Thyroid gland (tissue), 4 donors: ENCODE measurements at regions not wholly inside any gene's neighbourhood (a gene's known extent, or its start where the extent isn't known, plus 50 kb on each side); places are given as distances from the start of the nearest gene placed in this dataset.
A peak's percentile ranks its signal among the peaks of the same experiment; 100 is the strongest.
"Not testable (repeated sequence)": the region's sequence is repeated elsewhere in the genome, so short reads cannot be mapped to it uniquely, and the experiment has no call there.

Experiments
- DNase-seq, 2 donors: peaks; one replicate each; pipeline ENCODE4 v3.0.0-alpha.2; 2019
- H3K27ac ChIP-seq, 3 donors: fragments of 200-600 bp; sonication (generic); 1 replicate in 2 of 3; 2 replicates in 1 of 3; pipeline ENCODE4 v1.5.1; 2016 to 2019; ENCODE audit warnings: mild to moderate bottlenecking in 1 of 3, moderate library complexity in 1 of 3
- H3K27me3 ChIP-seq: fragments of 200-600 bp; sonication (generic); one replicate; pipeline ENCODE4 v1.5.1; 2019
- H3K36me3 ChIP-seq, 2 donors: fragments of 200-600 bp; sonication (generic); one replicate each; pipeline ENCODE4 v1.5.1; 2016 to 2019
- H3K4me1 ChIP-seq, 2 donors: fragments of 200-600 bp; sonication (generic); one replicate each; pipeline ENCODE4 v1.5.1; 2017 to 2019
- H3K4me3 ChIP-seq, 3 donors: fragments of 200-600 bp; sonication (generic); replicated peaks in 1 of 3; 1 replicate in 2 of 3; 2 replicates in 1 of 3; pipeline ENCODE4 v1.5.1; 2016; ENCODE audit warnings: mild to moderate bottlenecking in 1 of 3
- H3K9me3 ChIP-seq: fragments of 200-600 bp; sonication (generic); one replicate; pipeline ENCODE4 v1.5.1; 2017
- POLR2A ChIP-seq, 2 donors: fragments of 450-650 bp; IDR thresholded peaks; one replicate each; pipeline ENCODE4 v1.6.1; 2017; ENCODE audit warnings: antibody characterized with exemption in 2 of 2, mild to moderate bottlenecking in 2 of 2, moderate library complexity in 1 of 2
- WGBS, 2 donors: methylation state at CpG; one replicate each; pipeline ENCODE4 v1.1.5; 2017; 5-methylcytosine and 5-hydroxymethylcytosine counted together
- intact Hi-C: fragments of 100-400 bp; cut with DNase I; formaldehyde crosslinking; loops from one replicate; pipeline ENCODE4 v1.15.1; 2023

GRCh38 chr7:73161727-73162126 is 75.9 kb upstream of the SPDYE9 start:
- H3K27me3 ChIP-seq, H3K9me3 ChIP-seq, DNase-seq, intact Hi-C loops, H3K4me3 ChIP-seq, H3K36me3 ChIP-seq, H3K4me1 ChIP-seq, H3K27ac ChIP-seq: not testable (repeated sequence)
- no CpG with 5 or more reads among the region's 4 CpGs for WGBS, 2 donors

- DNase-seq, H3K4me3 ChIP-seq, H3K27me3 ChIP-seq, H3K4me1 ChIP-seq, intact Hi-C loops, H3K36me3 ChIP-seq, H3K27ac ChIP-seq, H3K9me3 ChIP-seq: not testable (repeated sequence)
- no CpG with 5 or more reads among the region's 9 CpGs for WGBS, 2 donors
Measured at GRCh38 chr7:73157169-73157661, 71.4 kb upstream of the SPDYE9 start.

GRCh38 chr7:73156510-73157168 is 70.8 kb upstream of the SPDYE9 start:
- intact Hi-C loops, H3K4me3 ChIP-seq, H3K27ac ChIP-seq, H3K9me3 ChIP-seq, H3K36me3 ChIP-seq, H3K27me3 ChIP-seq, H3K4me1 ChIP-seq: not testable (repeated sequence)
- DNase-seq: peak; percentile 3 to 9
- 12 to 26% methylated on average over 9 of the region's 17 CpGs for WGBS, 2 donors

GRCh38 chr7:73154586-73155038 is 68.8 kb upstream of the SPDYE9 start:
- H3K27ac ChIP-seq, H3K9me3 ChIP-seq: not testable (repeated sequence)
- peak overlapping the region in 1 of 3 donors; percentile 19 for H3K4me3 ChIP-seq

GRCh38 chr7:73153921-73154585 is 68.2 kb upstream of the SPDYE9 start:
- H3K27ac ChIP-seq, H3K9me3 ChIP-seq, H3K27me3 ChIP-seq, H3K4me1 ChIP-seq, H3K36me3 ChIP-seq, intact Hi-C loops, H3K4me3 ChIP-seq: not testable (repeated sequence)
- peak; percentile 7 to 20 for DNase-seq
- 26 to 63% methylated on average over 2 to 12 of the region's 23 CpGs for WGBS, 2 donors

More at GRCh38 chr7:73154586-73155038, 68.8 kb upstream of the SPDYE9 start:
- H3K36me3 ChIP-seq, H3K4me1 ChIP-seq, intact Hi-C loops, H3K27me3 ChIP-seq: not testable (repeated sequence)
- peak in 1 of 2 donors; percentile 45 for TF ChIP-seq POLR2A (IDR thresholded peaks at IDR 0.05)
- DNase-seq: peak; percentile 79 to 87
- no CpG with 5 or more reads among the region's 48 CpGs for WGBS, 2 donors

- intact Hi-C loops, H3K27me3 ChIP-seq, H3K9me3 ChIP-seq, H3K27ac ChIP-seq, H3K4me3 ChIP-seq, DNase-seq, H3K4me1 ChIP-seq, H3K36me3 ChIP-seq: not testable (repeated sequence)
- WGBS, 2 donors: no CpG with 5 or more reads among the region's 2 CpGs
Measured at GRCh38 chr7:73148570-73148969, 62.7 kb upstream of the SPDYE9 start.

GRCh38 chr7:73147681-73148080 is 61.8 kb upstream of the SPDYE9 start:
- H3K27ac ChIP-seq, H3K4me1 ChIP-seq, H3K36me3 ChIP-seq, intact Hi-C loops, DNase-seq, H3K4me3 ChIP-seq, H3K9me3 ChIP-seq, H3K27me3 ChIP-seq: not testable (repeated sequence)
- WGBS, 2 donors: 87 to 88% methylated on average over 3 to 5 of the region's 6 CpGs

GRCh38 chr7:73143993-73144392 is 58.2 kb upstream of the SPDYE9 start:
- WGBS, 2 donors: 81% methylated on average over 4 of the region's 8 CpGs; no CpG with 5 or more reads in 1 of the 2 donors
- DNase-seq, intact Hi-C loops, H3K4me1 ChIP-seq, H3K27ac ChIP-seq, H3K9me3 ChIP-seq, H3K36me3 ChIP-seq, H3K27me3 ChIP-seq, H3K4me3 ChIP-seq: not testable (repeated sequence)

- H3K4me3 ChIP-seq, DNase-seq, intact Hi-C loops, H3K4me1 ChIP-seq, H3K27me3 ChIP-seq, H3K36me3 ChIP-seq, H3K9me3 ChIP-seq, H3K27ac ChIP-seq: not testable (repeated sequence)
- no CpG with 5 or more reads among the region's 3 CpGs for WGBS, 2 donors
Measured at GRCh38 chr7:73137922-73138321, 52.1 kb upstream of the SPDYE9 start.
